DND-41 (cell line): ENCODE measurements at regions not wholly inside any gene's neighbourhood (a gene's known extent, or its start where the extent isn't known, plus 50 kb on each side); places are given as distances from the start of the nearest gene placed in this dataset.

Experiments
- EZH2 ChIP-seq: IDR thresholded peaks from 3 replicates; pipeline ENCODE4 v1.6.1; 2012; ENCODE audit warnings: borderline replicate concordance, low read depth, mild to moderate bottlenecking, moderate library complexity, low read length, inconsistent platforms; ENCODE audit not compliant: severe bottlenecking
- TF ChIP-seq, protein P1 (sequence below): IDR thresholded peaks from 2 replicates; pipeline ENCODE4 v1.5.1; 2012; ENCODE audit warnings: borderline replicate concordance, low read length, moderate library complexity, mild to moderate bottlenecking; ENCODE audit not compliant: poor library complexity, severe bottlenecking; ENCODE audit errors: extremely low read depth

DNA sequence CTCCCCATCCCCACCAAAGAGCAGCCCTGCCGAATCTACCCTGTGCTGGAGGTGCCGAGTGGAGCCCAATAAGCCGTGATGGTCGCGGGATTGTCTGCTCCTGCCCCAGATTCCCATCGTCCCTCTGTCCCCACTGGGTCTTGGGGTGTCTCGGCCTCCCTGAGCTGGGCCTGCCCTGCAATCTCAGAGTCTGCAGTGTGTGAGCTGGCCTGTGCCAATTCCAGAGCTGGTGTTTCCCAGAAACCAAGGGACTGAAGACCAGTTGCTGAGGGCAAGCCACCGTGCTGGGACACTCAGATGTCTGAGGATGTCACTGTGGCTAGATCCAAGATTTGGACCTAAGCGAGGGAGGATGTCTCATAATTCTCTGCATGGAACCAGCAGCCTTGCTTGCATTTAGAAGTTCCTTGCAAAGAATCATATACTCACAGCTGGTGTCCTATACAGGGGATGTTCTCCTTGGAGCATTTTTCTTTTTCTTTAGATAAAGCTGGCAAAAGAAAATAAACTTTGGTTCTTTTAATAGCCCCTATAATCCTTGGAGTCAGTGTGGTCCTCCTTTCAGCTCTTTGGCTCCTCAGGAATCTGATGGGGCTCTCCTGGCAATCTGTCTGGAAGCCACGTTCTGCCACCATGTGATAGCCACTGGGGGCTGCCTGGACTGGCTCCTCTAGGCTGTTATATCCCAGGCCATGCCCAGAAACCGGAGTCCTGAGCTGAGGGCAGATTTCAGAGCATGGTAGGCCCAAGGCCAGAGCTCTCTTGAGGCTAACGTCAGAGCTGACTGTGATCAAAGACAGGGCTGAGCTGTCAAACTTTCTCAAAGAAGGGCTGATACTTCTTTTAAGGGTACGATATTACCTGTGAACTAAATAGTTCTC, 140.1 kb upstream of the HAAO start:
- TF ChIP-seq, protein P1, sequence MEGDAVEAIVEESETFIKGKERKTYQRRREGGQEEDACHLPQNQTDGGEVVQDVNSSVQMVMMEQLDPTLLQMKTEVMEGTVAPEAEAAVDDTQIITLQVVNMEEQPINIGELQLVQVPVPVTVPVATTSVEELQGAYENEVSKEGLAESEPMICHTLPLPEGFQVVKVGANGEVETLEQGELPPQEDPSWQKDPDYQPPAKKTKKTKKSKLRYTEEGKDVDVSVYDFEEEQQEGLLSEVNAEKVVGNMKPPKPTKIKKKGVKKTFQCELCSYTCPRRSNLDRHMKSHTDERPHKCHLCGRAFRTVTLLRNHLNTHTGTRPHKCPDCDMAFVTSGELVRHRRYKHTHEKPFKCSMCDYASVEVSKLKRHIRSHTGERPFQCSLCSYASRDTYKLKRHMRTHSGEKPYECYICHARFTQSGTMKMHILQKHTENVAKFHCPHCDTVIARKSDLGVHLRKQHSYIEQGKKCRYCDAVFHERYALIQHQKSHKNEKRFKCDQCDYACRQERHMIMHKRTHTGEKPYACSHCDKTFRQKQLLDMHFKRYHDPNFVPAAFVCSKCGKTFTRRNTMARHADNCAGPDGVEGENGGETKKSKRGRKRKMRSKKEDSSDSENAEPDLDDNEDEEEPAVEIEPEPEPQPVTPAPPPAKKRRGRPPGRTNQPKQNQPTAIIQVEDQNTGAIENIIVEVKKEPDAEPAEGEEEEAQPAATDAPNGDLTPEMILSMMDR: no peak
- TF ChIP-seq EZH2: no peak
